HCT116 (cell line): ENCODE measurements at regions not wholly inside any gene's neighbourhood (a gene's known extent, or its start where the extent isn't known, plus 50 kb on each side); places are given as distances from the start of the nearest gene placed in this dataset.

Experiments used
- ATAC-seq: fragments of 200-7000 bp; cut with Tn5 transposase; 2 replicates; pipeline ENCODE4 v1.9.1; 2020; ENCODE audit warnings: mild to moderate bottlenecking, moderate library complexity
- BruUV-seq: library from RNA; stranded (reverse); fragments of 400-500 nt; replicated peaks from 2 replicates; lab custom pipeline; 2021; lab: Mats Ljungman, UMichigan
- CTCF ChIA-PET: fragments of 300-600 bp; sonication (Branson Sonifier 250); formaldehyde crosslinking; loops from one replicate; lab custom pipeline; 2021; ENCODE audit warnings: antibody characterized with exemption; lab: Charles Lee
- POLR2A ChIA-PET: fragments of 300-600, 350-600 bp; sonication (Branson Sonifier 250); formaldehyde crosslinking; loops from one replicate; lab custom pipeline; 2021; ENCODE audit warnings: antibody characterized with exemption; lab: Charles Lee
- RAD21 ChIA-PET, 2 experiments: fragments of 300-600 bp; sonication (Branson Sonifier 250); formaldehyde crosslinking; loops; one replicate each; lab custom pipeline; 2023; ENCODE audit warnings: low total read pairs in 2 of 2; ENCODE audit not compliant: uncharacterized antibody in 2 of 2, unreplicated experiment in 2 of 2, low non-redundant PET in 1 of 2; lab: Charles Lee
- DNase-seq: peaks from one replicate; pipeline ENCODE4 v3.0.0-alpha.2; 2010; ENCODE audit warnings: low read depth, low spot score
- H2AFZ ChIP-seq: fragments of 200-600 bp; shearing (Covaris generic), sonication (generic); 2 replicates; pipeline ENCODE4 v1.6.1; 2017; ENCODE audit warnings: low read depth, mixed run types, mixed read lengths, antibody characterized with exemption, low read length; ENCODE audit not compliant: poor library complexity, severe bottlenecking
- H3K27ac ChIP-seq: 2 replicates; pipeline ENCODE4 v1.5.1; 2012; ENCODE audit warnings: low read depth, low read length
- H3K27me3 ChIP-seq: fragments of 200-600 bp; sonication (generic); 2 replicates; pipeline ENCODE4 v1.6.1; 2016; ENCODE audit warnings: mixed run types, low read length, mixed read lengths; ENCODE audit not compliant: insufficient read depth
- H3K36me3 ChIP-seq, 2 experiments: fragments of 200-500 bp in 1 of 2; fragments of 200-600 bp in 1 of 2; sonication (Bioruptor generic) in 1 of 2; sonication (generic) in 1 of 2; 2 replicates each; pipeline versions ENCODE4 v1.5.1 to v1.6.1; 2014 to 2016; ENCODE audit warnings: low read length in 2 of 2, inconsistent platforms in 1 of 2, mixed read lengths in 1 of 2, mixed run types in 1 of 2; ENCODE audit not compliant: insufficient read depth in 2 of 2, control insufficient read depth in 1 of 2
- H3K4me1 ChIP-seq, 2 experiments: fragments of 200-600 bp in 1 of 2; sonication (generic) in 1 of 2; 2 replicates each; pipeline versions ENCODE4 v1.5.1 to v1.6.1; 2012 to 2017; ENCODE audit warnings: low read length in 2 of 2, inconsistent platforms in 1 of 2, mild to moderate bottlenecking in 1 of 2, mixed read lengths in 1 of 2, mixed run types in 1 of 2, moderate library complexity in 1 of 2; ENCODE audit not compliant: insufficient read depth in 2 of 2, control insufficient read depth in 1 of 2
- H3K4me2 ChIP-seq: fragments of 200-600 bp; sonication (generic); 2 replicates; pipeline ENCODE4 v1.6.1; 2017; ENCODE audit warnings: mixed run types, low read length, mixed read lengths
- H3K4me3 ChIP-seq, 2 experiments: fragments of 200-600 bp in 1 of 2; sonication (generic) in 1 of 2; replicated peaks in 1 of 2; 2 replicates each; pipeline ENCODE4 v1.5.1; 2011 to 2016; ENCODE audit warnings: low read length in 2 of 2, control low read depth in 1 of 2, low read depth in 1 of 2, mild to moderate bottlenecking in 1 of 2, mixed read lengths in 1 of 2, mixed run types in 1 of 2
- H3K79me2 ChIP-seq: fragments of 200-600 bp; sonication (generic); 2 replicates; pipeline ENCODE4 v1.6.1; 2017; ENCODE audit warnings: mild to moderate bottlenecking, mixed run types, low read length, moderate library complexity, mixed read lengths; ENCODE audit not compliant: insufficient read depth
- H3K9ac ChIP-seq: fragments of 200-600 bp; sonication (generic); 2 replicates; pipeline ENCODE4 v1.6.1; 2016; ENCODE audit warnings: low read length, mixed read lengths
- H3K9me2 ChIP-seq: fragments of 200-600 bp; sonication (generic), shearing (Covaris generic); 2 replicates; pipeline ENCODE4 v1.6.1; 2017; ENCODE audit warnings: mixed run types, mild to moderate bottlenecking, moderate library complexity; ENCODE audit not compliant: insufficient read depth
- H3K9me3 ChIP-seq, 2 experiments: fragments of 200-500 bp in 1 of 2; fragments of 200-600 bp in 1 of 2; sonication (Bioruptor generic) in 1 of 2; sonication (generic) in 1 of 2; 2 replicates each; pipeline ENCODE4 v1.6.1; 2014 to 2017; ENCODE audit warnings: low read length in 2 of 2, mixed read lengths in 2 of 2, inconsistent platforms in 1 of 2, low read depth in 1 of 2, mild to moderate bottlenecking in 1 of 2, mixed run types in 1 of 2, moderate library complexity in 1 of 2; ENCODE audit not compliant: control insufficient read depth in 1 of 2, insufficient read depth in 1 of 2
- H4K20me1 ChIP-seq: fragments of 200-600 bp; sonication (generic), shearing (Covaris generic); 2 replicates; pipeline ENCODE4 v1.6.1; 2017; ENCODE audit warnings: mixed run types, mild to moderate bottlenecking, moderate library complexity; ENCODE audit not compliant: insufficient read depth
- CEBPB ChIP-seq: IDR thresholded peaks from 2 replicates; pipeline ENCODE4 v1.6.1; 2012; ENCODE audit warnings: low read depth
- EGR1 ChIP-seq: IDR thresholded peaks from 2 replicates; pipeline ENCODE4 v1.6.1; 2012; ENCODE audit warnings: low read depth
- JUND ChIP-seq: IDR thresholded peaks from 2 replicates; pipeline ENCODE4 v1.6.1; 2012
- SP1 ChIP-seq: IDR thresholded peaks from 2 replicates; pipeline ENCODE4 v1.6.1; 2012; ENCODE audit warnings: low read depth
- YY1 ChIP-seq: IDR thresholded peaks from 2 replicates; pipeline ENCODE4 v1.6.1; 2011; ENCODE audit warnings: low read length, low read depth, moderate library complexity, mild to moderate bottlenecking; ENCODE audit not compliant: insufficient replicate concordance; ENCODE audit errors: extremely low read depth
- ZFX ChIP-seq: fragments of 450-650 bp; IDR thresholded peaks from 2 replicates; pipeline ENCODE4 v1.6.1; 2017
- intact Hi-C: fragments of 100-400 bp; cut with micrococcal nuclease; formaldehyde crosslinking; loops from 2 replicates; pipeline ENCODE4 v1.10.0; 2022
- TF ChIP-seq, protein P1 (sequence below), 3 experiments: fragments of 200-600 bp in 1 of 3; sonication (generic) in 1 of 3; IDR thresholded peaks in 2 of 3; conservative IDR thresholded peaks in 1 of 3; 2 replicates each; pipeline ENCODE4 v1.5.1; 2012 to 2017; ENCODE audit warnings: low read depth in 2 of 3, low read length in 2 of 3, antibody characterized with exemption in 1 of 3, borderline replicate concordance in 1 of 3, control low read depth in 1 of 3, mild to moderate bottlenecking in 1 of 3, mixed read lengths in 1 of 3, mixed run types in 1 of 3, moderate library complexity in 1 of 3; ENCODE audit not compliant: insufficient read depth in 1 of 3
- TF ChIP-seq, protein P2 (sequence below): IDR thresholded peaks from 2 replicates; pipeline ENCODE4 v1.6.1; 2012
- TF ChIP-seq, protein P3 (sequence below): IDR thresholded peaks from 2 replicates; pipeline ENCODE4 v1.6.1; 2012

DNA sequence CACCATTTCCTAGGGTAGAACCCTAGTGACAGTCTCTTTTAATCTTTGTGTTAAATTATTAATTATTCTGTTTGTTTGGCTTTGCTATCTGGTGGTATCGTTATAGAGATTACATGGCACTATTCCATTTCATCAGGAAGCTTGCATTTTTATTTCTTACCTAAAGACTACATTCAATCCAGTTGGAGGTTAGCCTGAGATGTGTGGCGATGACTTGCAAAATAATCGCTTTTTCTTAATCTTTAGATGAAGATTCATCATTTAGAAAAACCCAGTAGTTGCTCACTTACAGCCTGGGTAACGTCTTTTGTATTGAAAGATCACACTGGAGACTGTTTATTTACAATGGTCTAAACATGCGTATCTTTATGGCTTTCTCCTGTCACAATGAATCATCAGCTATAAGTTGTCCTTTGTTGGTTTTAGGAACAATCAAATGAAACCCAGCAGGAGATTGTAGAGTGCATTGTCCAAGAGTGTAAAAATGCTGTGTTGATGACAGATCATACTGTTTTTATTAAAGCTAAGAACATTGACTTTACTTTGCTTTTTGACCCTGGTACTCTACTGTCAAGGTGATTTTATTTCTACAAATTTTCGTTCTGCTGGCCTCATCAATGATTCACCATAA lies 281.7 kb upstream of the PITX2 start:
- Histone ChIP-seq H3K4me1 (0 out of 4 replicates have a peak, but pooled peaks cover 0 to 3% of the 10 kb centered on the region in 2 experiments), H3K27ac (no peak overlapping the region), H3K4me2 (no peak overlapping the region; the same call in 1 of the 2 replicates), H3K9ac (no peak overlapping the region), H3K9me3 (no peaks in the 10 kb centered on the region), H2AFZ (no peak overlapping the region), H3K36me3 (no peaks in the 10 kb centered on the region), H3K9me2 (no peaks in the 10 kb centered on the region), H3K27me3 (no peaks in the 10 kb centered on the region), H3K4me3 (no peak overlapping the region), H3K79me2 (no peaks in the 10 kb centered on the region), H4K20me1 (no peaks in the 10 kb centered on the region)
- intact Hi-C loops, result no loop called here
- BruUV-seq, result no TSS peak
- CTCF ChIA-PET, result no interaction called here
- 0 out of 2 replicates have a peak, but pooled peaks have one; percentile 30 for ATAC-seq
- RAD21 ChIA-PET, result no interaction called here
- no peak for TF ChIP-seq JUND
- no peak for TF ChIP-seq YY1
- TF ChIP-seq, protein P1, sequence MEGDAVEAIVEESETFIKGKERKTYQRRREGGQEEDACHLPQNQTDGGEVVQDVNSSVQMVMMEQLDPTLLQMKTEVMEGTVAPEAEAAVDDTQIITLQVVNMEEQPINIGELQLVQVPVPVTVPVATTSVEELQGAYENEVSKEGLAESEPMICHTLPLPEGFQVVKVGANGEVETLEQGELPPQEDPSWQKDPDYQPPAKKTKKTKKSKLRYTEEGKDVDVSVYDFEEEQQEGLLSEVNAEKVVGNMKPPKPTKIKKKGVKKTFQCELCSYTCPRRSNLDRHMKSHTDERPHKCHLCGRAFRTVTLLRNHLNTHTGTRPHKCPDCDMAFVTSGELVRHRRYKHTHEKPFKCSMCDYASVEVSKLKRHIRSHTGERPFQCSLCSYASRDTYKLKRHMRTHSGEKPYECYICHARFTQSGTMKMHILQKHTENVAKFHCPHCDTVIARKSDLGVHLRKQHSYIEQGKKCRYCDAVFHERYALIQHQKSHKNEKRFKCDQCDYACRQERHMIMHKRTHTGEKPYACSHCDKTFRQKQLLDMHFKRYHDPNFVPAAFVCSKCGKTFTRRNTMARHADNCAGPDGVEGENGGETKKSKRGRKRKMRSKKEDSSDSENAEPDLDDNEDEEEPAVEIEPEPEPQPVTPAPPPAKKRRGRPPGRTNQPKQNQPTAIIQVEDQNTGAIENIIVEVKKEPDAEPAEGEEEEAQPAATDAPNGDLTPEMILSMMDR (IDR thresholded peaks at IDR 0.05 in 2 of 3, conservative IDR thresholded peaks at IDR 0.05 in 1 of 3; ENCODE audit: borderline replicate concordance in 1 of 3, insufficient read depth in 1 of 3, low read depth in 2 of 3, low read length in 2 of 3), result no peak
- no peak for TF ChIP-seq ZFX
- TF ChIP-seq CEBPB, result no peak
- POLR2A ChIA-PET, result no interaction called here
- DNase-seq, result peak; percentile 0

DNA sequence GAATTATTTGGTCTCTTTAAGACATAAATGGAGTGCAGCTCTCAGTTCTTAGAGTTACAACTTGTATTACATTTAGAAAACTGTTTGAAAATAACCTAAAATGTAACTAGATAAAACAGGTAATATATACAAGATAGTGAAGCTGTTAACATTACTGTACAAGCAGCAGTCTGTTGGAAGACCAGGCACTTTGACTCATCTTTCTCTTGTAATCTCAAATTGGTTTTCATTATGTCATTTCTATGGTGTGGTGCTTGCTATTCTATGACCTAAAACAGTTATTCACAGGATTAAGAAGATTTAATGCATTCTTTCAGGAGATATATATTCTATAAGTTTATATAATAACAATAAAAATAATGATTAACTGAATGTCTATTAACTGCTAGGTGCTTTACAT lies 282.5 kb upstream of the PITX2 start:
- no peak for ATAC-seq
- H3K4me3 ChIP-seq, result no peak overlapping the region
- H3K79me2 ChIP-seq, result no peaks in the 10 kb centered on the region
- no peaks in the 10 kb centered on the region for H4K20me1 ChIP-seq
- H2AFZ ChIP-seq, result no peak overlapping the region
- TF ChIP-seq, protein P2, sequence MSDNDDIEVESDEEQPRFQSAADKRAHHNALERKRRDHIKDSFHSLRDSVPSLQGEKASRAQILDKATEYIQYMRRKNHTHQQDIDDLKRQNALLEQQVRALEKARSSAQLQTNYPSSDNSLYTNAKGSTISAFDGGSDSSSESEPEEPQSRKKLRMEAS, result no peak
- TF ChIP-seq, protein P3, sequence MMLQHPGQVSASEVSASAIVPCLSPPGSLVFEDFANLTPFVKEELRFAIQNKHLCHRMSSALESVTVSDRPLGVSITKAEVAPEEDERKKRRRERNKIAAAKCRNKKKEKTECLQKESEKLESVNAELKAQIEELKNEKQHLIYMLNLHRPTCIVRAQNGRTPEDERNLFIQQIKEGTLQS, result no peak
- TF ChIP-seq SP1, result no peak
- TF ChIP-seq EGR1, result no peak
- DNase-seq, result no peak
- H3K9me2 ChIP-seq, result no peaks in the 10 kb centered on the region
- CTCF ChIA-PET, result no interaction called here
- H3K27me3 ChIP-seq, result no peaks in the 10 kb centered on the region
- BruUV-seq, result no TSS peak
- RAD21 ChIA-PET, result no interaction called here
- intact Hi-C loops, result no loop called here
- POLR2A ChIA-PET, result no interaction called here
- 0 out of 4 replicates have a peak, but pooled peaks cover 0 to 3% of the 10 kb centered on the region in 2 experiments for H3K4me1 ChIP-seq
- H3K36me3 ChIP-seq, result no peaks in the 10 kb centered on the region
- H3K27ac ChIP-seq, result no peak overlapping the region
- no peaks in the 10 kb centered on the region for H3K9me3 ChIP-seq
- H3K9ac ChIP-seq, result no peak overlapping the region
- H3K4me2 ChIP-seq, result no peak overlapping the region
